ENCODE measurements at regions not wholly inside any gene's neighbourhood (a gene's known extent, or its start where the extent isn't known, plus 50 kb on each side); places are given as distances from the start of the nearest gene placed in this dataset.
"Not testable (repeated sequence)": the region's sequence is repeated elsewhere in the genome, so short reads cannot be mapped to it uniquely, and the experiment has no call there.

DNA sequence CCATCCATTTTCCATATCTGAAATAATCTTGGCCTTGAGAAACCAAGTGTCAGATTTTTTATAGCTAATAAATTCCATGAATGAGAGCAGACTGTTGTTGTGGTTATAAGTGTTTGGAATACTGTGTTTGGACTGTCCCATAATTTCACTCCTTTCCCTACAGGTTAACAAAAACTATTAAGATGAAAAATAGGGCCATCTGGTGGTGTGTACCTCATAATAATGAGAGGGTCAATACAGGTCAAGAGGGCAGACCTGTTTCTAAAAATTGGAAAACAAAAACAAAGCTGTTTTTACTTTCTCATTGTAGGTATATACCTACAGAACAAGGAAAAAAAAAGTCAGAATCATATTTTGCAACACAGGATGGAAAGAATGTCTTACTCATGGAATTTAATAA lies 553.8 kb upstream of the SGO1 start:
- intact Hi-C loops (cut with DNase I), result no loop called here
- H3K27ac ChIP-seq, result no peak overlapping the region

GRCh38 chr3:20736287-20736852 lies 550.4 kb upstream of the SGO1 start:
- H3K27me3 ChIP-seq, result no peaks in the 10 kb centered on the region
- 79 to 85% methylated on average over 5 of the region's 5 CpGs for WGBS, 2 donors
- no peaks in the 10 kb centered on the region for H3K9me3 ChIP-seq
- no peak overlapping the region for H3K27ac ChIP-seq
- DNase-seq, result no peak
- no peaks in the 10 kb centered on the region for H3K4me1 ChIP-seq
- intact Hi-C loops (cut with DNase I), result no loop called here
- no peak overlapping the region for H3K4me3 ChIP-seq (replicated peaks in 1 of 3)
- H3K36me3 ChIP-seq, result no peaks in the 10 kb centered on the region
- TF ChIP-seq CTCF (IDR thresholded peaks at IDR 0.05), result no peak
- TF ChIP-seq POLR2A (IDR thresholded peaks at IDR 0.05), result no peak

More for the DNA sequence above, 553.8 kb upstream of the SGO1 start:
- H3K27me3 ChIP-seq, result no peaks in the 10 kb centered on the region
- no peaks in the 10 kb centered on the region for H3K36me3 ChIP-seq
- no peak for DNase-seq
- H3K4me3 ChIP-seq (replicated peaks in 1 of 3), result no peak overlapping the region
- peaks cover 5% of the 10 kb centered on the region in 2 donors for H3K4me1 ChIP-seq
- no peaks in the 10 kb centered on the region for H3K9me3 ChIP-seq
- TF ChIP-seq CTCF (IDR thresholded peaks at IDR 0.05) (peak in 1 of 6 experiments; percentile 6), POLR2A (IDR thresholded peaks at IDR 0.05) (no peak)

- no peak for TF ChIP-seq CTCF (IDR thresholded peaks at IDR 0.05)
- TF ChIP-seq POLR2A (IDR thresholded peaks at IDR 0.05), result no peak
- Histone ChIP-seq H3K9me3 (no peaks in the 10 kb centered on the region), H3K4me1 (no peaks in the 10 kb centered on the region), H3K36me3 (no peaks in the 10 kb centered on the region), H3K4me3 (replicated peaks in 1 of 3) (no peak overlapping the region), H3K27me3 (no peaks in the 10 kb centered on the region), H3K27ac (no peak overlapping the region)
- intact Hi-C loops (cut with DNase I), result no loop called here
- 94 to 95% methylated on average over 1 of the region's 1 CpG for WGBS, 2 donors
- no peak for DNase-seq
These were observed 543.2 kb upstream of the SGO1 start for GRCh38 chr3:20729185-20729584.

- Histone ChIP-seq H3K9me3 (no peaks in the 10 kb centered on the region), H3K27me3 (no peaks in the 10 kb centered on the region), H3K36me3 (no peaks in the 10 kb centered on the region), H3K4me1 (no peaks in the 10 kb centered on the region), H3K27ac (no peak overlapping the region), H3K4me3 (replicated peaks in 1 of 3) (no peak overlapping the region)
- DNase-seq, result no peak
- no peak for TF ChIP-seq CTCF (IDR thresholded peaks at IDR 0.05)
- TF ChIP-seq POLR2A (IDR thresholded peaks at IDR 0.05), result no peak
- WGBS, 2 donors, result 77 to 79% methylated on average over 2 of the region's 2 CpGs
- intact Hi-C loops (cut with DNase I), result no loop called here
These were observed 540.8 kb upstream of the SGO1 start for GRCh38 chr3:20726786-20727185.

DNA sequence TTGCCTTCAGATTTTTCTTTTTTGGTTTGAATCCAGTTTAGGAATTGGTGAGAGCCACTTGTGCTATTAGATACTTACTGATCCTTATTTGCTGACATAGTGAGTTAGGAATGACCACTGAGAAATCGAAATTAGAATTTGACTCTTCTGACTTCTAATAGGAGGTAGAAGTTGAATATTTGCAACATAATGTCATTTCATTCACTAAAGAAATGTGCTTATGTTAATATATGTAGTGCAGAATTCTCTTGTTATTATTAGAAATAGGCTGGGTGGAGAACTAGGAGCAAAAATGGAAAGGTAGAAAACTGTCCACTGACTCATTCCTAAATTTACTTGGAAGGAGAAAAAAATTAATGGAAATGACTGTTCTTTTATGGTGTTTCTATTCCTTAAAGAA lies 538.2 kb upstream of the SGO1 start:
- DNase-seq, result no peak
- Histone ChIP-seq H3K27me3 (no peaks in the 10 kb centered on the region), H3K4me3 (replicated peaks in 1 of 3) (no peak overlapping the region), H3K9me3 (no peaks in the 10 kb centered on the region), H3K27ac (no peak overlapping the region), H3K36me3 (no peaks in the 10 kb centered on the region), H3K4me1 (no peaks in the 10 kb centered on the region)
- intact Hi-C loops (cut with DNase I), result no loop called here
- 57 to 76% methylated on average over 1 of the region's 1 CpG for WGBS, 2 donors
- TF ChIP-seq CTCF (IDR thresholded peaks at IDR 0.05), result no peak
- TF ChIP-seq POLR2A (IDR thresholded peaks at IDR 0.05), result no peak

GRCh38 chr3:20716425-20716824 lies 530.4 kb upstream of the SGO1 start:
- H3K9me3 ChIP-seq; H3K36me3 ChIP-seq; intact Hi-C loops (cut with DNase I); DNase-seq; H3K4me1 ChIP-seq; H3K27me3 ChIP-seq; H3K27ac ChIP-seq; H3K4me3 ChIP-seq (replicated peaks in 1 of 3): not testable (repeated sequence)
- 90 to 96% methylated on average over 2 of the region's 2 CpGs for WGBS, 2 donors

Data from thyroid gland (tissue), 4 donors.